Activated CD4-positive, alpha-beta T cell treated with anti-CD3 and anti-CD28 coated beads for 4 hours (primary cell): ENCODE measurements at regions not wholly inside any gene's neighbourhood (a gene's known extent, or its start where the extent isn't known, plus 50 kb on each side); places are given as distances from the start of the nearest gene placed in this dataset.

Experiments used
- DNase-seq, 2 donors: peaks; one replicate each; pipeline ENCODE4 v3.0.0-alpha.2; 2020

DNA sequence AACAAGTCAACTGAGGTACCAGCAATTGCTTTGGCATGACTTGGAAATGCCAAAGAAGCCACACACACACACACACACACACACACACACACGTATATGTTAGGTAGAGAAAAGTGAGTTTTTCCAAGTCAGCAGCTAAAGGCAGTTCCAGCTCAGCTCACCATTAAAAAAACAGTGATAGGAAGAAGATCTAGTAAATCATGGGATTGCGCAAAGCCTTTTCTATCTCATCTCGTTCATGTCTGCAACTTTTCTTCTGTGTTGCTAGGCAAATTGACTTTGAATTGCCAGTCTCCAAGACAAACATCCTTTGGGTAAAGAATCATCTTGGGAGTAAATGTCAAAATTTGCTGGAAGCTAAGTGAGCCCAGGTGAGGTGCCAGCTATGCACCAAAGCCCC is 500.1 kb downstream of the ENC1 start:
- DNase-seq: no peak

DNA sequence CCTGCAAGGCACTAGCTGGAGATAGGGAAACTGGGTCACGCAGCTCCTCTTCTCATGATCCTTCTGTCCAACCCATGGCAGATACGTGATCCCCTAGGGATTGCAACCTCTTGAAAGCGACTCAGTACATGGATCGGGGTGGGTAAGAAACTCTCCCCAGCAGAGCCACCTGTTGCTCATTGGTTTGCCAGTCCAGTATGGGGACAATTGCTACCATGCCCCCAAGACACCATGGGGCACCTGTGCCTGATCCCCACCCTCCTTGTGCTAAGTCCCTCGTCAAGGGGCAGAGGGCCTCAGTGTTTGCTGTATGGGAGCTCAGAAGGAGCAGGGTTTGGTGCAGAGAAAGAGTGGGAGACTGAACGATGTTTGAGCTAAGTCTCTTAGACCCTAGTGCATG is 500.9 kb downstream of the ENC1 start:
- no peak for DNase-seq

DNA sequence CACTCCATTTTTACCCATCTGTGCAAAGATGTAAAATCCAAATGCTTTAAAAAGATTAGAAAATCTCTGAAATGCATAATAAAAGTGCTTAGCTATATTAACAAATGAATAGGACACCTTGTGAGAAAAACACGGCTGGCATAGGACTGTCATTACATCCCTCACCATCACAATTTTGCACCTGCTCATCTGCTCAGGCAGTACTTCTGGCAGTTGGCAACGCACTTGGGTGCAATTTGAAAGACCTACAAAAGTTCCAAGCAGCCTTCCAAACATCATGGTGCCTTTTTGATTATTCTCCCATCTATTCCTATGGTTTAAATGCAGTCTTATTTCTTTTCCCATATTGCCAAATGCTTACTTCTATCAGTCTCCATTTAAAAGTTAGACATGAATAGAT is 501.8 kb downstream of the ENC1 start:
- DNase-seq: no peak

GRCh38 chr5:74136276-74136825 is 504.2 kb downstream of the ENC1 start:
- no peak for DNase-seq

- no peak for DNase-seq
Measured at GRCh38 chr5:74135033-74135432, 505.5 kb downstream of the ENC1 start.

- DNase-seq: no peak
Measured at GRCh38 chr5:74132485-74132884, 506.5 kb downstream of the ARHGEF28 start.

GRCh38 chr5:74131250-74131649 is 505.3 kb downstream of the ARHGEF28 start:
- no peak for DNase-seq

GRCh38 chr5:74130155-74130897 is 504.3 kb downstream of the ARHGEF28 start:
- DNase-seq: no peak

GRCh38 chr5:74127381-74128320 is 501.7 kb downstream of the ARHGEF28 start:
- DNase-seq: no peak

DNA sequence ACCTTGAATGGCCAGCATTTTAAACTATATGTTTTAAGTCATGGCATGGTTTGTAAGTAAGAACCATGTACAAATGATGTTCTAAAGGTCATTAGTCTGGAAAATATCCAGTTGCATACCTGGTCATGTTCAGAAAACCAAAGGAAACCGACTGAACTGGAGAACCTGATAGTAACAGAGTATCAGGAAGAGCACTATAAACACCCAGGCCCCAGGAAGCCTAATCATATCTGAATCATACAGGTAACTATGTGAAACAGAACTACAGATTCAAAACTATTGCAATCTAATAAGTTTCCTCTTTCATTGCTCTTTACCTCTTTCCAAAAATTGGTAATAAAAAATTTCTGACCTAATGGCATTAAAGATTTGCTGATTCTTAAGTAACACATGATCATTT is 500.3 kb downstream of the ARHGEF28 start:
- no peak for DNase-seq

DNA sequence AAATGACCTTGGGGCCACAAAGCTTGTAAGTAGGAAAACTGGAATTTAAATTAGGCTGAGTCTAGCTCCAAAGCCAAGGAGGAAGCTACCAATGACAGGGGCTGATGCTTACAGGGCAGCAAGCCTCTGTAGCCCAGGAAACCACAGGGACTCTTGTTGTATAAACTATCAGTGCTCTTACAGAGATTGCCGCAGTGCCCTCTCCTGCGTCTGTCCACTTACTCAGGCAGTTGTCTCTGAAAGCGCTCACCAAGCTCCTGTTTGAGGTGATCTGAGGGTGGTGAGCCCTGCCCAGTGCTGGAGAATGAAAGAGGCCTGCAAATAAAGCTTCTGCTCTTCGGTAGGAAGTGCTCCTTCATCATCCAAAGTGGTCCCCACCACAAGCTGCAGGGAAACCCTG is 498.8 kb downstream of the ARHGEF28 start:
- DNase-seq: no peak

DNA sequence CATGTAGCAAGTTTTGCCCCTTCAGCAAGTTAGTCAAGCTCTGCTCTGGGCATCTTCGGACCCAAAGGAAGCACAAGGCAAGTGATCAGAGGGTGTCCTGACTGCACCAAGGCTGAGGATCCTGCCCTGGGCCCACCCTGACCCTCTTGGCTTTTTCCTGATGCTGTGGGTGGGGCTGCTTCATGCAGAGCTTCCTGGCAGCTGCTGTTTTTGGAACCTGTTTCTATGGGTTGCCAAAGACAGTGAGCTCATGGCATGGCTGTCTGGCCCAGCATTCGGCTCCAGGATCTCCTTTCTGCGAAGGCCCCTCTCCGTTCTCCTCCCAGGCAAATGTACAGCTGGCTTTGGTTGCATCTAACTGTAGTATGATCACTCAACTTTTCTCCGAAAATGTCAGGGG is 497.9 kb downstream of the ARHGEF28 start:
- no peak for DNase-seq

DNA sequence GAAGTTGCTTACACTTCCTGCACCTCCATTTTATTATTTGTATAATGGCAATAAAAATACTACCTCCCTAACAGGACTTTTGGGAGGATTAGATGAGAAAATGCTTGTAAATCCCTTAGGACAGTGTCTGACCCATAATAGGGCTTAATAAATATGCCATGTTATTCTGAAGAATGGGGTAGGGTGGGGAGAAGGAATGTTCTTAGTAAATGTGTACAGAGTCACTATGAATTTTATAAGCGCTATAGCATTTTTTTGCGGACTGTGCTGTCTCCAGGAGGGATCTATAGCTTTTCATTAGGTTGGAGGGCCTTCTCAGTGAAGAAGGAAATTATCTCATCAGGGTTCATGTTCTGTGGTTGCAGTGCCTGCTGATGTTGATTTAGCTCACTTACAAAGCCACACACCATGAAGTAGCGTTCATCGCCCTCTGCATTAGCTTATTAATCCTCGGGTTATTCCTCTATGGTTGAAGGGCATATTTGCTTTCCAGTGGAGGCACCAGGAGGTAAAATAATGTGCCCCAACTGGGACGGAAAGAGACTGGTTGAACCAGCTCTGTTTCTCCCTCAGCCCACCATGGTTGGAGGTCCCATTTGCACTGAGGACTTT is 497.1 kb downstream of the ARHGEF28 start:
- no peak for DNase-seq

GRCh38 chr5:74122175-74122574 is 496.2 kb downstream of the ARHGEF28 start:
- no peak for DNase-seq

- no peak for DNase-seq
Measured at GRCh38 chr5:74120585-74120984, 494.6 kb downstream of the ARHGEF28 start.

- DNase-seq: no peak
Measured at GRCh38 chr5:74118071-74118470, 492.1 kb downstream of the ARHGEF28 start.

DNA sequence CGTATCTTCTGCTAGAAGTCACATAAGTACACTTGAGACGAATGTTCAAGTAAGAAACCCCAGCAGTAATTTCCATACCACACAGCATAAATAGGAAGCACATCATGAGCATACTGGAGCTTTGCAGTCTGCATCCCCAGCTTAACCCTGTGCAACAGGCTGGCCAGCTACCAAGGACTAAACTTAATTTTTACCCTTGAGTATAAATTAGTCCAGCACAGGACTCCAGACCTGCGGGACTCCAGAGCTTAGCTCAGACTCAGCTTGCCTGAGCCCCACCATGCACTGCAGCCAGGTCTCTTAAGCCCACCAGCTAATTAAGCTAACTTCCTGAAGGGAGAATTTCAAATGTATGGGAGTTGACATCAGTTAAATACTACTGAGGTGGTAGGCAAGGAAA is 491.0 kb downstream of the ARHGEF28 start:
- no peak for DNase-seq

DNA sequence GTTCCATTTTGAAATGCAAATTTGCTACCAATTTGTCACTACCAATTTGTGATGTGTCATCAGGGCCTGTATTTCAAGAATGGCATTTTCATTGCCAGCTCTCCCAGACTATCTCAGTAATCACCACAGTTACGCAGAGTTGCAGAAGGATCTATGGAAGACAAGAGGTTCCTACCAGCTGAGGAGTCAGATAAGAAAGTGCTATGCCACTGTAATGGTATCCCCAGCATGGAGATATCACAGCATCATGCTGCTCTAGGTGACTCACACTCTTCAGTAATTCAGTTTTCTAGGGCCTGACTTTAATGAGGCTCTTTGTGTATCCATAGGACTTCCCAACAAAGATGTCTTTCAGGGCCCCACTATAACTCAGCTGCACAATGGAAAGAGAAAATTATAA is 490.3 kb downstream of the ARHGEF28 start:
- DNase-seq: no peak

DNA sequence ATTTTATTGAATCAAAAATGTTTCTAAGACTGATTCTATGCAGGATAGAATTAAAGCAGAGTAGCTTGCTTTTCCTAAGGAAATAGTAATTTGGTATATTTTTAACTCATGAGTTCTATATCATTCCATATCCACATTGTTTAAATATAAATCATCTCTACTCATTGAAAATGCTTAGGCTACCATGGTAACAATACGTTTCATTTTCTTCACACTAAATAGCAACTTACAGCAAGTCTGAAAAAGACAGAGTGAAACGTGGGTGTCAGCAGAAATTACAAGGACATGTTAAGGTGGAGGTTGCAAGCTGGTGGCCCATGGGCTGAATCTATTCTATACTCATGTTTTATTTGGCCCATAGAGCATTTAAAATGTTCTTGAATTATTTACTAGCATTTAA is 487.9 kb downstream of the ARHGEF28 start:
- DNase-seq: no peak

GRCh38 chr5:74113196-74113540 is 487.2 kb downstream of the ARHGEF28 start:
- no peak for DNase-seq

GRCh38 chr5:74112372-74113195 is 486.6 kb downstream of the ARHGEF28 start:
- no peak for DNase-seq

DNA sequence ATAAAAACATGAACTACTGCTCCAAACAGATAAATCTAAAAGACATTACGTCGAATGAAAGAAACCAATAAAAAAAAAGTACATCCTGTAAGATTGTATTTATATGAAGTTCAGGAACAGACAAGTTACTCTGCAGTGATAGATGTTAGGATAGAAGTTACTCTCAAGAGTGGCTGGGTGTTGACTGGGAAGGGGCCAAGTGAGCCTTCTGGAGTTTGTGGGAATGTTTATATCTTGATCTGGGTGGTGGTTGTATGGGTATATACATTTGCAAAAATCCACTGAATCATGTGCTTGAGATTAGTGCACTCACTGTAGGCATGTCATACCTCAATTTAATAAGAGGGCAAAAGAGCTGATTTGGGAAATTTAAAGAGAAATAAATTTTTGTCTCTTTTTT is 485.8 kb downstream of the ARHGEF28 start:
- no peak for DNase-seq

DNA sequence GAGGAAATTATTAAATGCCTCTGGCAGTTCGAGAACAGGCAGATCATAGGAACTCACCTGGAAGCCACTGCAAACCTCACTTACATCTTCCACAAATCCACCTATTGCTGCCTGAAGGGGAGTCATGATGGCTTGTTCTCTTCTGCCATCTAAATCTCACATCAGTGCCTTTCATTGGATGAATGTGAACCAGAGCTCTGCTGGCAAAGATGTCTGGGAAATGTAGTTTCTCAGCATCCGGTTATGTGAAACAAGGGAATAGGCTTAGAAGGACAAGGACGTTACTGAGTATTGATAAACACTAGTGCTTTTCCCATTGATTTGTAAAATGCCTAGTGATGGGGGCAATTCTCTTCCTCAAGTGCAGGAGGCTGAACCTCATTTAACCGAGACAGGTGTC is 483.3 kb downstream of the ARHGEF28 start:
- no peak for DNase-seq
